Gastrocnemius medialis (tissue), 4 donors: ENCODE measurements at regions not wholly inside any gene's neighbourhood (a gene's known extent, or its start where the extent isn't known, plus 50 kb on each side); places are given as distances from the start of the nearest gene placed in this dataset.

Experiments used
- POLR2A ChIP-seq, 2 donors: fragments of 450-650 bp; IDR thresholded peaks; one replicate each; pipeline ENCODE4 v1.6.1; 2017; ENCODE audit warnings: antibody characterized with exemption in 2 of 2, mild to moderate bottlenecking in 2 of 2, moderate library complexity in 2 of 2
- TF ChIP-seq, protein P1 (sequence below), 5 experiments: fragments of 450-650 bp in 3 of 5; fragments of 200-600 bp in 2 of 5; sonication (generic) in 2 of 5; IDR thresholded peaks in 4 of 5; conservative IDR thresholded peaks in 1 of 5; 1 replicate in 4 of 5; 2 replicates in 1 of 5; pipeline ENCODE4 v1.5.1; 2016 to 2019; ENCODE audit warnings: antibody characterized with exemption in 5 of 5, mild to moderate bottlenecking in 3 of 5, moderate library complexity in 3 of 5

DNA sequence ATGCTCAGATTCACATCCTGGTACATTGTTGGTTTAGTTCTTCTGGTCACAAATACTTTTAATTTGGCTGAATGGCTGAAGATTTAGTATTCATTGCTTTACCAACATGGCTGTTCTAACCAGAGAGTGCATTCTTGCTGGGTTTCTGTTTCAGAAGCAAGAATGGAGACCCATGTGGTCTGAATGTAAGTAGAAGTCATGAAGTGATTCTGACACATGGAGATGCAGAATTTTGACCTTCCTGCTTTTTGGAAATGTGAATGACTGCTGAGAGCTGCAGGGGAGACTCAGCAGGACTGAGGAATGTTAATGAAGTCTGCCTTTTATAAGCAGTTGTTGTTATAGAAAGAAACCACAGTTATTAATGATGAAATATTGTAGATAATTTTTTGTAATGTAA, 576.1 kb upstream of the MARCKS start:
- TF ChIP-seq, protein P1, sequence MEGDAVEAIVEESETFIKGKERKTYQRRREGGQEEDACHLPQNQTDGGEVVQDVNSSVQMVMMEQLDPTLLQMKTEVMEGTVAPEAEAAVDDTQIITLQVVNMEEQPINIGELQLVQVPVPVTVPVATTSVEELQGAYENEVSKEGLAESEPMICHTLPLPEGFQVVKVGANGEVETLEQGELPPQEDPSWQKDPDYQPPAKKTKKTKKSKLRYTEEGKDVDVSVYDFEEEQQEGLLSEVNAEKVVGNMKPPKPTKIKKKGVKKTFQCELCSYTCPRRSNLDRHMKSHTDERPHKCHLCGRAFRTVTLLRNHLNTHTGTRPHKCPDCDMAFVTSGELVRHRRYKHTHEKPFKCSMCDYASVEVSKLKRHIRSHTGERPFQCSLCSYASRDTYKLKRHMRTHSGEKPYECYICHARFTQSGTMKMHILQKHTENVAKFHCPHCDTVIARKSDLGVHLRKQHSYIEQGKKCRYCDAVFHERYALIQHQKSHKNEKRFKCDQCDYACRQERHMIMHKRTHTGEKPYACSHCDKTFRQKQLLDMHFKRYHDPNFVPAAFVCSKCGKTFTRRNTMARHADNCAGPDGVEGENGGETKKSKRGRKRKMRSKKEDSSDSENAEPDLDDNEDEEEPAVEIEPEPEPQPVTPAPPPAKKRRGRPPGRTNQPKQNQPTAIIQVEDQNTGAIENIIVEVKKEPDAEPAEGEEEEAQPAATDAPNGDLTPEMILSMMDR (IDR thresholded peaks at IDR 0.05 in 4 of 5, conservative IDR thresholded peaks at IDR 0.05 in 1 of 5) = no peak
- TF ChIP-seq POLR2A (IDR thresholded peaks at IDR 0.05) = no peak
